Stomach (tissue), 8 donors: ENCODE measurements at regions not wholly inside any gene's neighbourhood (a gene's known extent, or its start where the extent isn't known, plus 50 kb on each side); places are given as distances from the start of the nearest gene placed in this dataset.

Experiments used
- DNase-seq, 2 donors: peaks; one replicate each; pipeline versions ENCODE4 v3.0.0 to v3.0.0-alpha.2; 2013 to 2019
- H3K27ac ChIP-seq, 5 donors: fragments of 200-600 bp in 4 of 5; sonication (generic) in 4 of 5; one replicate each; pipeline ENCODE4 v1.5.1; 2013 to 2019; ENCODE audit warnings: mild to moderate bottlenecking in 1 of 5, moderate library complexity in 1 of 5
- H3K27me3 ChIP-seq, 3 donors: fragments of 200-600 bp; sonication (generic); one replicate each; pipeline ENCODE4 v1.5.1; 2017 to 2019; ENCODE audit warnings: mixed run types in 1 of 3
- H3K36me3 ChIP-seq, 4 donors: fragments of 200-600 bp; sonication (generic); 1 replicate in 3 of 4; 2 replicates in 1 of 4; pipeline ENCODE4 v1.5.1; 2016 to 2019
- H3K4me1 ChIP-seq, 4 donors: fragments of 200-600 bp; sonication (generic); one replicate each; pipeline ENCODE4 v1.5.1; 2016 to 2019
- H3K4me3 ChIP-seq, 4 donors: fragments of 200-600 bp; sonication (generic) in 3 of 4; one replicate each; pipeline ENCODE4 v1.5.1; 2016 to 2019; ENCODE audit warnings: mild to moderate bottlenecking in 1 of 4
- H3K9me3 ChIP-seq, 4 donors: fragments of 200-600 bp; sonication (generic); one replicate each; pipeline ENCODE4 v1.5.1; 2016 to 2019
- EP300 ChIP-seq: sonication (generic); formaldehyde crosslinking; IDR thresholded peaks from one replicate; pipeline ENCODE4 v1.6.1; 2017; ENCODE audit warnings: antibody characterized with exemption
- POLR2A ChIP-seq, 4 donors: fragments of 450-650 bp; IDR thresholded peaks; one replicate each; pipeline ENCODE4 v1.6.1; 2016; ENCODE audit warnings: antibody characterized with exemption in 4 of 4, control low read depth in 2 of 4, mild to moderate bottlenecking in 1 of 4, moderate library complexity in 1 of 4
- POLR2AphosphoS5 ChIP-seq, 3 donors: sonication (generic); formaldehyde crosslinking; IDR thresholded peaks; one replicate each; pipeline ENCODE4 v1.6.1; 2016; ENCODE audit warnings: antibody characterized with exemption in 3 of 3
- WGBS, 5 donors: extraction: QIAGEN DNeasy Blood & Tissue Kit in 3 of 5; methylation state at CpG; one replicate each; pipeline versions ENCODE4 v1.1.5 to v1.1.7; 2013 to 2018; 5-methylcytosine and 5-hydroxymethylcytosine counted together
- intact Hi-C: fragments of 100-400 bp; cut with DNase I; formaldehyde crosslinking; loops from one replicate; pipeline ENCODE4 v1.15.1; 2023; ENCODE audit warnings: low total_unique reads
- TF ChIP-seq, protein P1 (sequence below), 7 experiments: fragments of 450-650 bp in 4 of 7; fragments of 200-600 bp in 3 of 7; sonication (generic) in 3 of 7; IDR thresholded peaks; one replicate each; pipeline ENCODE4 v1.5.1; 2016 to 2019; ENCODE audit warnings: antibody characterized with exemption in 7 of 7, control low read depth in 2 of 7, mild to moderate bottlenecking in 1 of 7
- donor health status: healthy with polysubstance abuse.
- donor health status: Bipolar disorder and iron deficiency.
- donor health status: healthy.

DNA sequence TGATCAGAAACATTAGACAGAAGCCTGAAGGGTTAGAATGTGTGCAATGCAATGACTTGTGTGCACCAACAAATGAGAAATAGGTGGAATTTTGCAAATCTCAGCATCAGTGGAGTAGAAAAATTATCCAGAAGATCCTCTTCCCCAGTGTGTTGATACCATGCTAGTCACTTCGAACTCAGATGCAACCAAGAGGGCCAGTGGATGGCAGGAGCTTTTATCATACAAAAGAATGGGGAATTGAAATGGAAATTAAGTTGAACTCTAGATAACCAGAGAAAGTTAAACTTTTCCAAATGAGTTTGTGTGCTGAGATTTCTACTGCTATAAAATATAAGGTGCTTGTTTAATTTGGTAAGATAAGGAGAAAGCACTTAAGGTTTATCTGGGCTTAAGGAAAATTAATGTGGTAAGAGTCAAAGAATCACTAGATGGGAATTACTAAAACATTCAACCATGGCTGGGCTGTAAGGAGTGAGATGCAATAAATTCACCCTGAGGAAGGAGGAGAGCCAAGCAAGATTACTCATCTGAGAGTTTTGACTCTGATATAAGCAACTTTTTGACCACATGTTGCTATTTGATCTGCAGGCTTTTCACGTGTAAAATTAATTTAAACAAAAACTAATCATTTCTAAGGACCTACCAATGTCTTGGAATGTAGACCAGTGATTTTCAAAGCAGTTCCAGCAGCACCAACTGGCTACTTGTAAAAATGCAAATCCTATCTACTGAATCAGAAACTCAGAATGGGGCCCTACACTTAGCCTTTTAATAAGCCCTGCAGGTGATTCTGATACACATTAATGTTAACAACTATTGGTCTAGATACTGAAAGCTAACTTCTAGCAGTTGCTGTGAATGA is 113.2 kb downstream of the CDC14C start:
- Histone ChIP-seq H3K4me3 (no peak overlapping the region), H3K27me3 (no peaks in the 10 kb centered on the region), H3K36me3 (no peaks in the 10 kb centered on the region), H3K4me1 (no peaks in the 10 kb centered on the region), H3K9me3 (peaks cover 0 to 12% (median 5%) of the 10 kb centered on the region in 4 donors), H3K27ac (no peak overlapping the region)
- DNase-seq: no peak
- TF ChIP-seq EP300: no peak
- no peak for TF ChIP-seq POLR2AphosphoS5 (IDR thresholded peaks at IDR 0.05)
- TF ChIP-seq POLR2A (IDR thresholded peaks at IDR 0.05): no peak
- TF ChIP-seq, protein P1, sequence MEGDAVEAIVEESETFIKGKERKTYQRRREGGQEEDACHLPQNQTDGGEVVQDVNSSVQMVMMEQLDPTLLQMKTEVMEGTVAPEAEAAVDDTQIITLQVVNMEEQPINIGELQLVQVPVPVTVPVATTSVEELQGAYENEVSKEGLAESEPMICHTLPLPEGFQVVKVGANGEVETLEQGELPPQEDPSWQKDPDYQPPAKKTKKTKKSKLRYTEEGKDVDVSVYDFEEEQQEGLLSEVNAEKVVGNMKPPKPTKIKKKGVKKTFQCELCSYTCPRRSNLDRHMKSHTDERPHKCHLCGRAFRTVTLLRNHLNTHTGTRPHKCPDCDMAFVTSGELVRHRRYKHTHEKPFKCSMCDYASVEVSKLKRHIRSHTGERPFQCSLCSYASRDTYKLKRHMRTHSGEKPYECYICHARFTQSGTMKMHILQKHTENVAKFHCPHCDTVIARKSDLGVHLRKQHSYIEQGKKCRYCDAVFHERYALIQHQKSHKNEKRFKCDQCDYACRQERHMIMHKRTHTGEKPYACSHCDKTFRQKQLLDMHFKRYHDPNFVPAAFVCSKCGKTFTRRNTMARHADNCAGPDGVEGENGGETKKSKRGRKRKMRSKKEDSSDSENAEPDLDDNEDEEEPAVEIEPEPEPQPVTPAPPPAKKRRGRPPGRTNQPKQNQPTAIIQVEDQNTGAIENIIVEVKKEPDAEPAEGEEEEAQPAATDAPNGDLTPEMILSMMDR (IDR thresholded peaks at IDR 0.05): no peak
- intact Hi-C loops: no loop called here
- WGBS, 5 donors: 3 to 10% (median 8%) methylated on average over 2 of the region's 2 CpGs

DNA sequence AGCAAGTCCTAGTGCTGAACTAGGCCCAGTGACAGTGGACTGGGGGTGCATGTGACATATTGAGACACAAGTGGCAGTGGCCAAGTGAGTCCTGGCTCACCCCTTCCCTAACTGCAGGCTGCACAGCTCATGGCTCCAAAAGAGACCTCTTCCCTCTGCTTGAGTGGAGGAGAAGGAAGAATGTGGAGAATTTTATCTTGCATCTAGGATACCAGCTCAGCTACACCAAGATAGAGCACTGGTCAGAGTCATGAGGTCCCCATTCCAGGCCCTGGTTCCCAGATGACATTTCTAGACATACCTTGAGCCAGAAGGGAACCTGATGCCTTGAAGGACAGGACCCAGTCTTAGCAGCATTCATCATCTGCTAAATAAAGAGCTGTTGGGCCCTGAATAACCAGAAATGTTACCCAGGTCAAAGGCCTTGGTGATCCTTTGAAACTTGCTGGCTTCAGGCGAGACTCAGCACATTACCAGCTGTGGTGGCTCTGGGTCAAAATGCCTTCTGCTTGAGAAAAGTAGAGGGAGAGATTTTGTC is 114.5 kb downstream of the CDC14C start:
- no peak overlapping the region for H3K4me3 ChIP-seq
- H3K27me3 ChIP-seq: no peaks in the 10 kb centered on the region
- no peaks in the 10 kb centered on the region for H3K36me3 ChIP-seq
- H3K4me1 ChIP-seq: no peaks in the 10 kb centered on the region
- intact Hi-C loops: no loop called here
- TF ChIP-seq, protein P1 (IDR thresholded peaks at IDR 0.05): no peak
- TF ChIP-seq POLR2AphosphoS5 (IDR thresholded peaks at IDR 0.05): no peak
- TF ChIP-seq POLR2A (IDR thresholded peaks at IDR 0.05): no peak
- WGBS, 5 donors: 58 to 95% (median 82%) methylated on average over 1 of the region's 1 CpG
- peaks cover 0 to 12% (median 5%) of the 10 kb centered on the region in 4 donors for H3K9me3 ChIP-seq
- H3K27ac ChIP-seq: no peak overlapping the region
- no peak for DNase-seq

DNA sequence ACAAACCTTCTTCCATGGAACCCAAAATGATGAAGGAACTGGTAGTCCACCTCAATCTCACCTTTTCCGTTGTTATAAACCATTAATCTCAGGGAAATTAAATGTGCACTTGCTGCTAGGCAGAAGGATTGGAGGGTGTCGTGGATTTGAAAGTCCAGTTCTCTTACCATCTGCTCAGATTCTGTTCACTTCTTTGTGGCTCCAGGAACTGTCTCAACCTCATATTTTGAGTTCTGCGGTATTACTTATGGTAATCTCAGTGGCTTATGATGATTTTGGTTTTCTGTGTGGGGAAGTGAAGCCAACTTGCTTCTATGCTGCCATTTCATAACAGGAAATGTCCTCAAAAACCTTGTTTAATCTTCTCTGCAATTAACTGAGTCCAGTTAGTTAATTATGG is 136.4 kb downstream of the CDC14C start:
- no peaks in the 10 kb centered on the region for H3K4me1 ChIP-seq
- TF ChIP-seq POLR2AphosphoS5 (IDR thresholded peaks at IDR 0.05) (no peak), POLR2A (IDR thresholded peaks at IDR 0.05) (no peak), EP300 (no peak)
- TF ChIP-seq, protein P1 (IDR thresholded peaks at IDR 0.05): no peak
- no peak for DNase-seq
- no peak overlapping the region for H3K27ac ChIP-seq
- H3K36me3 ChIP-seq: no peaks in the 10 kb centered on the region
- H3K4me3 ChIP-seq: no peak overlapping the region
- intact Hi-C loops: no loop called here
- H3K9me3 ChIP-seq: peaks cover 0 to 18% (median 7%) of the 10 kb centered on the region in 4 donors
- WGBS, 5 donors: 82 to 89% (median 88%) methylated on average over 3 of the region's 3 CpGs
- H3K27me3 ChIP-seq: no peaks in the 10 kb centered on the region

DNA sequence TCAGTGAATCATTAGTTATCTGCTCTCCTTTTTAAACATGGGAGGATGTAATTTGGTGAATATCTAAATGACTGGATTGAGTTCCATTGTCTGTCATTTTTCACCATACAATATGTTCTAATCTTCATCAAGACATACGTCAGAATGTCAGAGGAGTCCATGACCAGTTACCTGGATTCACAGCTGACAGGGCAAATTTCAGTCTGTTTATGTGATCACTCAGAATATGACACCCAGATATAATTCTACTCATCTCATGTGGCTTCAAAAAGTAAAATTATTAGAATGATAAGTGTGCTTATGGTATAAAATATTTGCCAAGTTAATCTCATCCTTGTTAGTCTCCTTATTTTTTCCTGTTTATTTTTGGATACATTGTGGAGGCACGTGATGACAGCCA is 150.2 kb downstream of the CDC14C start:
- no peak overlapping the region for H3K4me3 ChIP-seq
- TF ChIP-seq POLR2AphosphoS5 (IDR thresholded peaks at IDR 0.05) (no peak), POLR2A (IDR thresholded peaks at IDR 0.05) (no peak), EP300 (no peak)
- TF ChIP-seq, protein P1 (IDR thresholded peaks at IDR 0.05): no peak
- H3K36me3 ChIP-seq: no peaks in the 10 kb centered on the region
- H3K4me1 ChIP-seq: no peaks in the 10 kb centered on the region
- 74 to 85% (median 78%) methylated on average over 2 of the region's 2 CpGs for WGBS, 5 donors
- peaks cover 0 to 6% (median 0%) of the 10 kb centered on the region in 4 donors for H3K9me3 ChIP-seq
- no peak overlapping the region for H3K27ac ChIP-seq
- H3K27me3 ChIP-seq: no peaks in the 10 kb centered on the region
- no peak for DNase-seq
- intact Hi-C loops: no loop called here
